Sciatic nerve (tissue), 2 donors: ENCODE measurements at regions not wholly inside any gene's neighbourhood (a gene's known extent, or its start where the extent isn't known, plus 50 kb on each side); places are given as distances from the start of the nearest gene placed in this dataset.
"Not testable (repeated sequence)": the region's sequence is repeated elsewhere in the genome, so short reads cannot be mapped to it uniquely, and the experiment has no call there.

Experiments used
- ATAC-seq: fragments of 200-7000 bp; cut with Tn5 transposase; one replicate; pipeline ENCODE4 v1.9.1; 2020; ENCODE audit warnings: mild to moderate bottlenecking, moderate library complexity
- DNase-seq: peaks from one replicate; pipeline ENCODE4 v3.0.0-alpha.2; 2020; ENCODE audit warnings: low spot score
- intact Hi-C: fragments of 100-400 bp; cut with DNase I; formaldehyde crosslinking; loops from one replicate; pipeline ENCODE4 v1.14.2; 2022
- donor health status: DM: no; HTN: no; CAD: no.
- donor health status: DM: no; HTN: no; CAD: no.

DNA sequence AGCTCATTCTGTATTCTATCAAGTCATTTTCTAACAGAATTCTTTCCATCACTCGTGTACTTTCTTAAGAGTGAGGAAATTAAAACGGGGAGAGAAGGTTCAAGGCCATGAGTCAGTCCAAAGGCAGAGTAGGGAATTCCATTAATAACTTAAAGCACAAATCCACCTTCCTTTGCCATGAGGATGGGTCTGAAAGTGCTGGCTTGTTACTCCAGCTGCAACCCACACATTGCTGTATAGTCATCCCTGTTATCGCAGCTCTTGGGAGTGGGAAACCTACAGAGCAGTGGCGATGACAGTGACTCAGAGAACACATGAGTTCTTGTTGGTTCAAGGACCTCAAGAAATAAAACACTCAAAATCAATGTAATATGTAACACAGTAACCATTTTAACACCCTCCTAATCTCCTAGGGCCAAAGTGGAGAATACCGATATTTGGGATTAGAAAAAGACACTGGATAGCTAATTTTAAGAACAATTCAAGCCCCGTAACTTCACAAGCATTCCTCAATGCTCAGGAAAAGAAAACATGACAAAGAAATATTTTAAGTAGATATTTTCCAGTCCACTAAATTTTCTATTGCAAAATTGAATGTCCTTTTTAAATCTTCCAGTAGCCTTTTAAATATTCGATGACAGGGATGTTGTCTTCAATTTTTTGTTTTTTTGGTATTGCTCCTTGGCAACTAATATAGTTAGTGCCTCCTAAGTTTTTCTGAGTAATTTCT, 179.9 kb upstream of the THBS1 start:
- intact Hi-C loops = no loop called here
- DNase-seq = no peak
- no peak for ATAC-seq

DNA sequence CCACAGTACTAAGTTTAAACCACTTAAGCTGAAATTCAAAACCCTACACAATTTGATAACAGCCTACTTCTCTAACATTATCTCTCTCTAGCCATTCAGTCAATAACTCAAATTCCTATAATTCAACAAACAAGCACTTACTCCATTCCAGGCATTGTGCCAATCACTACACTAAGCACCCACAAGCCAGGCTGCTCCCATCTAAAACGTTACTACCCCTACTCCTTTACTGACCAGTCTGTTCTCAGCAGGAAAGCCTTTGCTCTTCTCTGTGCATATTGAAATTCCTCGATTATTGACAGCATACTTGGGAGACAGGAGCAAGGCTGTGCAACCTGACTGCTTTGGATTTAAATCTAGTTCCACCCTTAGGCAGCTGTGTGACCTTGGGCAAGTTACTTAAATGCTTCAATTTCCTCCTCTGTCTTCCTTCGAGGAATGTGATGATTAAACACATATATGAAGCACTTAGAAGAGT, 177.2 kb upstream of the THBS1 start:
- DNase-seq (no peak), ATAC-seq (no peak)
- intact Hi-C loops = no loop called here

GRCh38 chr15:39404767-39405181, 176.1 kb upstream of the THBS1 start:
- intact Hi-C loops = no loop called here
- ATAC-seq (no peak), DNase-seq (no peak)

GRCh38 chr15:39406485-39406884, 174.4 kb upstream of the THBS1 start:
- DNase-seq (no peak), ATAC-seq (no peak)
- intact Hi-C loops = no loop called here

DNA sequence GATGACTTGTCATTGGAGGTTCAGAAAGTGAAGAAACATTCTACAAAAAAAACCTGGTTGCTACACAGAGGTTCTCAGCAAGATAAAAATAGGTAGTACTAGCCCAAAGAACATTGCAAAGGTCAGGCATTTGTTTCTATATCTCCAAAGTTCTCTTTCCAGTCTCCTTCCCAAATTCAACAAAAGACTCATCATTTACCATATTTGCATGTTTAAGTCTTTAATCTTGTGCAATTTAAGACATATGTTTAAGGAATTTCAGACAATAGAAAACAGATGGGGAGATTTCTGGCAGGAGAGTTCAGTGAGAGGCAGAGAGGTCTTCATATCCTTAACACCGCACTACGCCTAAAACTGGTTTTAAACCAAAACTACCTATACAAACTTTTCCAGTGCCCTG, 173.8 kb upstream of the THBS1 start:
- intact Hi-C loops = no loop called here
- ATAC-seq (no peak), DNase-seq (no peak)

DNA sequence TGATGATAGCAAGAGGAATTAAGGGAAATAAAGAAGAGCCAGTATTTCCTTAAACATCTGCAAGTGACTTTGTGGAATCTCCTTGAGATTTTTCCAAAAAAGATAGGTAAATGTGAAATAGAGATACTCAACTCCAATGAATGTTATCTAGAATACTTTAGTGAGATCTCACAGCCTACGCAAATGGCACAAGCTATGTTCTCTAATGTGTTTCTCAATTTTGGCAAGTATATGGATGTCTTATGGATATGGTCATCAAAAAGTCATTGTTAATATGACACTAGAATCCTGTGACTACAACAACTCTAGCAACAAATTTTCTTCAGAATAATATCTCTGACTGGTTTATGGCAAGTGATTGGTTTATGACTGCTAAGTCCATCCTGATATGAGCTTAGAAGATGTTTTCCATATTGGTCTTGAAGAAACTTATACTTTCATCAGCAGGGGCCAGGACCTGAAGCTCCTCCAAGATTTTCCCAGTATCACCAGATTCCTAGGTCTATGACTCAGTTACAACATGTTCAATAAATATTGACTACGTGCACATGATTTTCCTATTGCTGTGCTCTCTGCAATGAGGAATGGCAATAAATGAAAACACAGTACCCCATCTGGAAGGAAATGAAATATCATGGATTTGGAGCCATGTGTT, 170.9 kb upstream of the THBS1 start:
- ATAC-seq (no peak), DNase-seq (no peak)
- intact Hi-C loops = no loop called here

DNA sequence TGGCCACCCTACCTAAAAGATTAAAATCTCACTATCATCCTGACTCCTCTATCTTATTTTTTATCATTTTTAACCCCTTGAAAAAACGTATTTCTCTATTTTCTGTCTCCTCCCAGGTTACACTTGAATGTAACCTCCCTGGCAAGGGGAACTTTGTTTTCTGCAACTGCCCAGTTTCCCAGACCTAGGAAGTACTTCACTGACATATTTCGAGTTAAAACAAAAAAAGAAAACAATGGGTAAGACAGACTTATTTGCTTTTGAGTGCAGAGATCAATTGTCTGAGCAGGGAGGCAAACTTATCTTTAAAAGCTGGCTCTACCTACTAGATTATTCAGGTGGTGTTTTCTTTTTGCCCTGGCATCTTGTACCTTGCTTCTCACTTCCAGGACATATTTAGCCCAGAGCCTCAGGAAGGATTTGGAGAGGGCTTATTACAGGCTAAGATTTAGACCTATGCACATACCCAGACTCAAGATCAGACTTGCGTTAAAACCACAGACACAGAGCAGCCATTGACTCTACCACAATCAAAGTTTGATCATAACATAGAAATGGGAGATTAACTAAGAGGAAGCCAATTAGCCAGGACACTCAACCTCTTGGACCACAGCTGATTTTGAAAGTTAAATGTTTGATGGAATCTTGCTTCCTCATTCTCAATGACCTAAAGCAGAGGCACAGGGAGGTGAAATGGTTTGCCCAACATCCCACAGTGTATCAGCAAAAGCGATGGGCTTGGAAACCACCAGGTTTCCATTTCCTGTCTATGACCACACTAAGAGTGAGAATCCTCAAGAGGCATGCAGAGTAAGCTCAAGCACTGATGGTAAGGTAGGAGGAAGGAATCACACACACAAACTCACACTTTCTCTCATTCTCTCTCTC, 169.5 kb upstream of the THBS1 start:
- no peak for ATAC-seq
- intact Hi-C loops = no loop called here
- DNase-seq = no peak

DNA sequence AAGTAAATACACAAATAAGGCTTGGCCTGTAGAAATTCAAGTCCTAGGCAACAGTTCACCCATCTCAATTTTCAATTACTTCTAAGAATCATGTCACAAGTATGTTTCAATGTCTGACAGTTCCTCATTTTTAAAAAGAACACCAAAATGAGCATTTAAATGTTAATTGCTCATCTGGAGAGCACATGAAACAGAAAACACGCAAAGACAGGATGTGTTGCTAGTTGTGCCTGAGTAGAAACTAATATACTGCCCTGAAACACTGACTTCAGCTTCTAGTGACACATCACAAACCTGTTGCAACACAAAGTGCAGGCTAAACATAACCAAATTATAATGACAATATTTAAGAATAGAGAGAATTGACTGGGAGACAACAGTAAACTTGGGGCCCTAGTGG, 167.3 kb upstream of the THBS1 start:
- ATAC-seq (no peak), DNase-seq (no peak)
- intact Hi-C loops = no loop called here

GRCh38 chr15:39414201-39414600, 166.7 kb upstream of the THBS1 start:
- no peak for DNase-seq
- intact Hi-C loops = no loop called here

DNA sequence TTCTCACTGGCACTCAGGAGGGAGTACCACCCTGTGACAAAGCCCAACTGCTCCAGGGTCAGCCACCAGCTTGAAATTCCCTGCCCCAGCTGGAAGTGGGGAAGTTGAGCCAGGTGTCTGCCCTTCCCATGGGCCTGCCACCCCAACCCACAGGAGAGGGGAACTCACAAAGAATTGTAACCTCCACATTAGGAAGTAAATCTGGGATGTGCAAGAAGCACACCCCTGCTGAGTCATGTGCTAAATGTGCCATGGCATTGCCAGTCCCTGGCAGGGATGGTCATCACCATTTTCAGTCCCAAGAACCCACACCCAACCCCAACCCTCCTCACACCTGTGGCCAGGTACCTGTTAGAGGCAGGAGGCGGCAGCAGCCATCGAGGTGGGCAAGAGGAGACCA, 165.2 kb upstream of the THBS1 start:
- intact Hi-C loops = no loop called here
- no peak for DNase-seq
- ATAC-seq = no peak

More at GRCh38 chr15:39414201-39414600, 166.7 kb upstream of the THBS1 start:
- no peak for ATAC-seq

- intact Hi-C loops = no loop called here
- ATAC-seq (no peak), DNase-seq (no peak)
Measured at GRCh38 chr15:39416258-39416657, 164.6 kb upstream of the THBS1 start.

DNA sequence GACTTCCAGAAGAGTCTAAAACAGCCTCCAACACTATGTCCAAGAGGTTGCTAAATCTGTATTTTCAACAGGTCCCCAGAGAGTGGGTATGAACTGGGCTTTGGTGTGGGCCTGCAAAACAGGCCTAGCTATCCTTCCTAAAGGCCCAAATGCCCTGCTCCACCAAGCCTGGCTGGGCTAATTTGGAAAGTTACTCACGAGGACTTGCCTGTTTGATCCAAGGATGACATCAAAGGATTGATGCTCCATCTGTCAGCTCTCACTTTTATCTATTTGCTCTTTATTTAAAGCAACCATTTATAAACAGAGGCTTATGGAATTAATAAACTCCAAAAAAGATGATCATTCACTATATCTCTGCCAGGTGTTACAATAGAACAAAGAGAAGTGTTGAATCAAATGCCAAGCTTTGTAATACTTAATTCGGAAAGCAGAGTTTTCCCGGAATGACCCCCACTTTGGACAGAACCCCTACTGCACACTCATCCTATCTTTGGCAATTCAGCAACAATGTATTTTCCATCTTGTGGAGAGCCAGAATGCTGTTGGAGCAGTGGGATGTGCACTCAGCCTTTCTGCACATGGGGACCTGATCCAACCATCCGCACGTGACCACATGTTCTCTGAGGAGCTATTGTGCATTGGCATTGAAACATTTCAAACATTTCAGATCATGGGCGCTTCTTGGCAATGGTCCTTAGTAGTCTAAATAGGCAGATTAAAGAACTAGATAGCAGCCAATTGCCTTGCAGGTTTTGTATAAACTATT, 163.3 kb upstream of the THBS1 start:
- ATAC-seq (peak; percentile 62), DNase-seq (no peak)
- intact Hi-C loops = no loop called here

GRCh38 chr15:39419651-39420050, 161.2 kb upstream of the THBS1 start:
- no peak for ATAC-seq
- no peak for DNase-seq
- intact Hi-C loops = no loop called here

DNA sequence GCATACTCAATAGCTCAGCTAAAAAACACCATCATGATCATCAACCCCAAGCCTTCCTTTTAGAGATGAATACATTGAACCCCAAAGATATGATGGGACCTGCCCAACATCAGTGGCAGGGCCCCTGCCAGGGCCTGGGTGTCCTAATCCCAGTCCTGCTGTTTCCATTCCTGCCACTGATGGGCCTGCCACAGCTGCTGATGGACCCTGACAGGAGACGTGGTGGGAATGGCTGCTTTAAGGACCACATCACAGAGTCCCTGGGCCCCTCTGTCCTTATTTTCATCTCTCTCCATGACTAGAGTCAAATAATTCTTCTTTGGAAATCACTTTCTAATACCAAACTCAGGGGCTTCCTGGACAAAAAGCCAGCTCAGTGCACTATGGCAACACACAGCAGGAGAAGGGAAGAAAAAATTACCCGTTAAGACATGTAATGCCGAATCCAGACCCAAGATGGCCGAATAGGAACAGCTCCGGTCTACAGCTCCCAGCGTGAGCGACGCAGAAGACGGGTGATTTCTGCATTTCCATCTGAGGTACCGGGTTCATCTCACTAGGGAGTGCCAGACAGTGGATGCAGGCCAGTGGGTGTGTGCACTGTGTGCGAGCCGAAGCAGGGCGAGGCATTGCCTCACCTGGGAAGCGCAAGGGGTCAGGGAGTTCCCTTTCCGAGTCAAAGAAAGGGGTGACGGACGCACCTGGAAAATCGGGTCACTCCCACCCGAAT, 160.6 kb upstream of the THBS1 start:
- DNase-seq, intact Hi-C loops, ATAC-seq: not testable (repeated sequence)

- DNase-seq, ATAC-seq, intact Hi-C loops: not testable (repeated sequence)
Measured at GRCh38 chr15:39420853-39421192, 160.1 kb upstream of the THBS1 start.

- intact Hi-C loops = no loop called here
- ATAC-seq (peak; percentile 61), DNase-seq (no peak)
Measured at GRCh38 chr15:39426552-39427532, 154.0 kb upstream of the THBS1 start.

DNA sequence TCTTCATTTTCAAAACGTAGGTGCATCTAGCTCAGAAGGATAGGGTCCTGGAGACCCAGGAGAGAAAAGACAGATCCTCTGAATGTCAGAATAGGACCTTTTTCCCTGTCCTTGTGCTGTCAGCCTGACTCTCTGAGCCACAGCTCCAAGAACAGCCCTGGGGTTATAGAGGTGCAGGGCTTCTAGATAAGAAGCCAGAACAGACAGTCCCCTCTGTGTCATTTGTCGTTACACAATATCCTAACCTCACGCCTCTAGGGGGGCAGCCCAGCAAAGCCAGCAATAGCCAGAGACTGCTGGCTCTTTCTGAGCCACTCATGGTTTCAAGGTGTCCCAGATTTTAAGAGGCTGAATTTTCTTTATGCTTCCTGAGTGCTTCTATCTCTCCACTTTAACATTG, 153.2 kb upstream of the THBS1 start:
- ATAC-seq = peak; percentile 62
- intact Hi-C loops = no loop called here
- no peak for DNase-seq
